GM12872 (cell line): ENCODE measurements at regions not wholly inside any gene's neighbourhood (a gene's known extent, or its start where the extent isn't known, plus 50 kb on each side); places are given as distances from the start of the nearest gene placed in this dataset.
A peak's percentile ranks its signal among the peaks of the same experiment; 100 is the strongest.

Experiments used
- TF ChIP-seq, protein P1 (sequence below): IDR thresholded peaks from 3 replicates; pipeline ENCODE4 v1.5.1; 2011; ENCODE audit warnings: low read depth, mild to moderate bottlenecking, low read length, moderate library complexity; ENCODE audit not compliant: insufficient read depth

- TF ChIP-seq, protein P1, sequence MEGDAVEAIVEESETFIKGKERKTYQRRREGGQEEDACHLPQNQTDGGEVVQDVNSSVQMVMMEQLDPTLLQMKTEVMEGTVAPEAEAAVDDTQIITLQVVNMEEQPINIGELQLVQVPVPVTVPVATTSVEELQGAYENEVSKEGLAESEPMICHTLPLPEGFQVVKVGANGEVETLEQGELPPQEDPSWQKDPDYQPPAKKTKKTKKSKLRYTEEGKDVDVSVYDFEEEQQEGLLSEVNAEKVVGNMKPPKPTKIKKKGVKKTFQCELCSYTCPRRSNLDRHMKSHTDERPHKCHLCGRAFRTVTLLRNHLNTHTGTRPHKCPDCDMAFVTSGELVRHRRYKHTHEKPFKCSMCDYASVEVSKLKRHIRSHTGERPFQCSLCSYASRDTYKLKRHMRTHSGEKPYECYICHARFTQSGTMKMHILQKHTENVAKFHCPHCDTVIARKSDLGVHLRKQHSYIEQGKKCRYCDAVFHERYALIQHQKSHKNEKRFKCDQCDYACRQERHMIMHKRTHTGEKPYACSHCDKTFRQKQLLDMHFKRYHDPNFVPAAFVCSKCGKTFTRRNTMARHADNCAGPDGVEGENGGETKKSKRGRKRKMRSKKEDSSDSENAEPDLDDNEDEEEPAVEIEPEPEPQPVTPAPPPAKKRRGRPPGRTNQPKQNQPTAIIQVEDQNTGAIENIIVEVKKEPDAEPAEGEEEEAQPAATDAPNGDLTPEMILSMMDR, result no peak
Observed at GRCh38 chr4:131411393-131411792, 1737.7 kb upstream of the PCDH10 start.

DNA sequence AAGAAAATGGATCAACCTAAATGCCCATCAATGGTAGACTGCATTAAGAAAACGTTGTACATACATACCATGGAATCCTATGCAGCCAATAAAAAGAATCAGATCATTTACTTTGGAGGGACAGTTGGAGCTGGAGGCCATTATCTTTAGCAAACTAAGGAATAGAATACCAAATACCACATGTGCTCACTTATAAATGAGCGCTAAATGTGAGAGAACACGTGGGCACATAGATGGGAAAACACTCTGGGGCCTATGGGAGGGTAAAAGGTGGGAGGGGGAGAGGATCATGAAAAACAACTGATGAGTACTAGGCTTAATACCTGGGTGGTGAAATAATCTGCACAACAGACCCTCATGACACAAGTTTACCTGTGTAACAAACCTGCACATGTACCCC, 1729.9 kb upstream of the PCDH10 start:
- TF ChIP-seq, protein P1, result no peak

- TF ChIP-seq, protein P1, result no peak
Observed at GRCh38 chr4:131426023-131426758, 1722.9 kb upstream of the PCDH10 start.

DNA sequence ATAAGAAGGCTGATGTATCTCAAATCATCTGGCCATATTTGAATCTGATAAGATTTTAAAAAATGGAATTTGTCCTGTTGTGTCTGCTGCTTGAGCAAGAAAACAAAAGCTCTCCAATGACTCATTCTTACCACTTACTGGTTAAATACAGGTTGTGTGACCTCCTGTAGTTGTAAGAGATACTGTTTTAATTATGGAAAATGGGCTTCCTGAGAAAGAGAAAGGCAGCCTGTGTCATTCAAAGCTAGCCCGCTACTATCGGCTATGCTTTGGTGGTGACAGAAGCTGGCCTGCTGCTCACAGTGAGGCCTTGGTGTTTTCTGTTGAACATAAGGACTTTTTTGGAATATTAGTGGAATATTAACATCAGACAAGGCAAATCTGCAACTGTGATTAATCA, 1722.1 kb upstream of the PCDH10 start:
- TF ChIP-seq, protein P1, result no peak

GRCh38 chr4:131430302-131430701, 1718.8 kb upstream of the PCDH10 start:
- TF ChIP-seq, protein P1, result peak; percentile 26; the same call in 1 of the 3 replicates

GRCh38 chr4:131441004-131441688, 1707.9 kb upstream of the PCDH10 start:
- TF ChIP-seq, protein P1, result no peak

- TF ChIP-seq, protein P1, result no peak
Observed at GRCh38 chr4:131447883-131448282, 1701.2 kb upstream of the PCDH10 start.
